WTC11 (cell line): ENCODE measurements at regions not wholly inside any gene's neighbourhood (a gene's known extent, or its start where the extent isn't known, plus 50 kb on each side); places are given as distances from the start of the nearest gene placed in this dataset.

Source experiments
- ATAC-seq: fragments of 200-7000 bp; cut with Tn5 transposase; 2 replicates; pipeline ENCODE4 v1.10.0; 2021; ENCODE audit warnings: mild to moderate bottlenecking, moderate library complexity
- CTCF ChIA-PET: fragments of 300-600 bp; sonication (Branson Sonifier 250); formaldehyde crosslinking; loops from one replicate; lab custom pipeline; 2021; ENCODE audit warnings: antibody characterized with exemption; lab: Charles Lee
- POLR2A ChIA-PET: fragments of 350-600 bp; sonication (Branson Sonifier 250); formaldehyde crosslinking; loops from one replicate; lab custom pipeline; 2021; ENCODE audit warnings: antibody characterized with exemption; lab: Charles Lee
- DNase-seq: peaks from one replicate; pipeline ENCODE4 v3.0.0; 2021; ENCODE audit warnings: low spot score
- H3K27ac Mint-ChIP-seq: 2 replicates; pipeline ENCODE4 v1.8.0; 2021; ENCODE audit warnings: mixed read lengths
- H3K27me3 Mint-ChIP-seq: 2 replicates; pipeline ENCODE4 v1.8.0; 2021; ENCODE audit warnings: low read depth, mild to moderate bottlenecking, moderate library complexity, mixed read lengths
- H3K36me3 Mint-ChIP-seq: 2 replicates; pipeline ENCODE4 v1.8.0; 2021; ENCODE audit warnings: mixed read lengths
- H3K4me1 Mint-ChIP-seq: 2 replicates; pipeline ENCODE4 v1.8.0; 2022; ENCODE audit warnings: mixed read lengths
- H3K4me3 Mint-ChIP-seq: 2 replicates; pipeline ENCODE4 v1.8.0; 2021; ENCODE audit warnings: mild to moderate bottlenecking, moderate library complexity, mixed read lengths
- H3K9me3 Mint-ChIP-seq: 2 replicates; pipeline ENCODE4 v1.8.0; 2021; ENCODE audit warnings: mixed read lengths
- ARID4B ChIP-seq: sonication (generic); formaldehyde crosslinking; IDR thresholded peaks from 2 replicates; pipeline ENCODE4 v1.8.0; 2023; ENCODE audit warnings: missing genetic modification reagents, mild to moderate bottlenecking, borderline replicate concordance
- ATF2 ChIP-seq: sonication (generic); formaldehyde crosslinking; IDR thresholded peaks from 2 replicates; pipeline ENCODE4 v1.8.1; 2022; ENCODE audit warnings: low read depth, missing genetic modification reagents, borderline replicate concordance
- CTCF ChIP-seq: fragments of 200-600 bp; IDR thresholded peaks from 2 replicates; pipeline ENCODE4 v1.8.0; 2022; ENCODE audit warnings: antibody characterized with exemption
- E2F4 ChIP-seq: sonication (generic); formaldehyde crosslinking; IDR thresholded peaks from 2 replicates; pipeline ENCODE4 v1.8.1; 2022; ENCODE audit warnings: low read depth, mild to moderate bottlenecking, moderate library complexity, missing genetic modification reagents, borderline replicate concordance
- HMGA2 ChIP-seq: fragments of 250-450 bp; sonication (Bioruptor Pico); IDR thresholded peaks from 2 replicates; pipeline ENCODE4 v1.4.0; 2021; ENCODE audit warnings: mild to moderate bottlenecking, moderate library complexity
- HMGXB4 ChIP-seq: sonication (generic); formaldehyde crosslinking; IDR thresholded peaks from 2 replicates; pipeline ENCODE4 v1.8.1; 2023; ENCODE audit warnings: mild to moderate bottlenecking, moderate library complexity, missing genetic modification reagents
- IRF2 ChIP-seq: sonication (generic); formaldehyde crosslinking; IDR thresholded peaks from 2 replicates; pipeline ENCODE4 v1.8.0; 2022; ENCODE audit warnings: low read depth, missing genetic modification reagents, borderline replicate concordance
- MYBL2 ChIP-seq: sonication (generic); formaldehyde crosslinking; IDR thresholded peaks from 2 replicates; pipeline ENCODE4 v1.8.1; 2023; ENCODE audit warnings: mild to moderate bottlenecking, moderate library complexity, missing genetic modification reagents
- NFE2L1 ChIP-seq: sonication (generic); formaldehyde crosslinking; IDR thresholded peaks from 2 replicates; pipeline ENCODE4 v1.8.1; 2023; ENCODE audit warnings: missing genetic modification reagents
- PRRX2 ChIP-seq: fragments of 250-450 bp; sonication (Bioruptor Pico); IDR thresholded peaks from 2 replicates; pipeline ENCODE4 v1.8.0; 2021; ENCODE audit warnings: mild to moderate bottlenecking
- SMAD3 ChIP-seq: sonication (generic); formaldehyde crosslinking; IDR thresholded peaks from 2 replicates; pipeline ENCODE4 v1.8.0; 2022; ENCODE audit warnings: missing genetic modification reagents, mild to moderate bottlenecking, borderline replicate concordance
- SOX15 ChIP-seq: fragments of 250-450 bp; sonication (Bioruptor Pico); IDR thresholded peaks from 2 replicates; pipeline ENCODE4 v1.9.0; 2021; ENCODE audit warnings: mild to moderate bottlenecking
- SP1 ChIP-seq: sonication (generic); formaldehyde crosslinking; conservative IDR thresholded peaks from 2 replicates; pipeline ENCODE4 v1.8.1; 2022; ENCODE audit warnings: missing genetic modification reagents
- TEAD1 ChIP-seq: sonication (generic); formaldehyde crosslinking; IDR thresholded peaks from 2 replicates; pipeline ENCODE4 v1.8.0; 2022; ENCODE audit warnings: mild to moderate bottlenecking, missing genetic modification reagents
- ZNF219 ChIP-seq: sonication (generic); formaldehyde crosslinking; IDR thresholded peaks from 2 replicates; pipeline ENCODE4 v1.8.0; 2023; ENCODE audit warnings: missing genetic modification reagents, mild to moderate bottlenecking, borderline replicate concordance
- ZNF263 ChIP-seq: sonication (generic); formaldehyde crosslinking; IDR thresholded peaks from 2 replicates; pipeline ENCODE4 v1.8.1; 2022; ENCODE audit warnings: low read depth, mild to moderate bottlenecking, moderate library complexity, missing genetic modification reagents
- ZNF317 ChIP-seq: sonication (generic); formaldehyde crosslinking; IDR thresholded peaks from 2 replicates; pipeline ENCODE4 v1.8.1; 2023; ENCODE audit warnings: low read depth, mild to moderate bottlenecking, moderate library complexity, missing genetic modification reagents, borderline replicate concordance
- ZNF671 ChIP-seq: fragments of 250-450 bp; sonication (Bioruptor Pico); IDR thresholded peaks from 2 replicates; pipeline ENCODE4 v1.8.0; 2021; ENCODE audit warnings: mild to moderate bottlenecking

GRCh38 chr13:103839460-103839859 is 773.2 kb upstream of the SLC10A2 start:
- Mint-ChIP-seq H3K27me3 (no peaks in the 10 kb centered on the region), H3K27ac (no peak overlapping the region), H3K4me1 (peaks cover 2% of the 10 kb centered on the region; the same call in 1 of the 2 replicates)
- POLR2A ChIA-PET = no interaction called here
- TF ChIP-seq SOX15 (CRISPR knock-in tag) (no peak), CTCF (no peak), ZNF671 (no peak), ZNF263 (CRISPR knock-in tag) (no peak), NFE2L1 (no peak), ZNF317 (no peak), ZNF219 (CRISPR knock-in tag) (no peak), ATF2 (CRISPR knock-in tag) (no peak), SMAD3 (CRISPR knock-in tag) (no peak), PRRX2 (no peak), TEAD1 (no peak), E2F4 (no peak), SP1 (CRISPR knock-in tag) (no peak), MYBL2 (CRISPR knock-in tag) (no peak), HMGXB4 (CRISPR knock-in tag) (no peak), HMGA2 (no peak), IRF2 (CRISPR knock-in tag) (no peak), ARID4B (CRISPR knock-in tag) (no peak)
- TF ChIP-seq, all 79 proteins: peak for 0
- Mint-ChIP-seq H3K4me3 (no peak overlapping the region), H3K36me3 (no peaks in the 10 kb centered on the region), H3K9me3 (peaks cover 3% of the 10 kb centered on the region)
- ATAC-seq (no peak), DNase-seq (no peak)
- CTCF ChIA-PET = no interaction called here
